RWPE1 (cell line): ENCODE measurements at regions not wholly inside any gene's neighbourhood (a gene's known extent, or its start where the extent isn't known, plus 50 kb on each side); places are given as distances from the start of the nearest gene placed in this dataset.

Source experiments
- CTCF ChIA-PET: fragments of 350-600 bp; sonication (Branson Sonifier 250); formaldehyde crosslinking; extraction: SDS; loops from one replicate; lab custom pipeline; 2021; lab: Yijun Ruan, JAX
- POLR2A ChIA-PET: fragments of 400-600 bp; formaldehyde crosslinking; extraction: SDS; loops from one replicate; lab custom pipeline; 2020; ENCODE audit warnings: antibody characterized with exemption; ENCODE audit not compliant: low non-redundant PET; lab: Yijun Ruan, JAX
- DNase-seq: peaks from one replicate; pipeline ENCODE4 v3.0.0; 2012; ENCODE audit warnings: low spot score
- H3K27ac ChIP-seq: fragments of 450-650 bp; 2 replicates; pipeline ENCODE4 v1.5.1; 2017
- CTCF ChIP-seq: fragments of 450-650 bp; conservative IDR thresholded peaks from 2 replicates; pipeline ENCODE4 v1.5.1; 2017; ENCODE audit warnings: low read depth, mild to moderate bottlenecking

GRCh38 chr14:98748966-98749365, 523.0 kb downstream of the BCL11B start:
- no peak for DNase-seq
- POLR2A ChIA-PET = no interaction called here
- no peak overlapping the region for H3K27ac ChIP-seq
- CTCF ChIA-PET = interaction anchor here (0.8 kb wide), 1 partner anchor 9 kb away, joined by 3 read pairs; no protein-coding TSS in a partner anchor
- no peak for TF ChIP-seq CTCF

DNA sequence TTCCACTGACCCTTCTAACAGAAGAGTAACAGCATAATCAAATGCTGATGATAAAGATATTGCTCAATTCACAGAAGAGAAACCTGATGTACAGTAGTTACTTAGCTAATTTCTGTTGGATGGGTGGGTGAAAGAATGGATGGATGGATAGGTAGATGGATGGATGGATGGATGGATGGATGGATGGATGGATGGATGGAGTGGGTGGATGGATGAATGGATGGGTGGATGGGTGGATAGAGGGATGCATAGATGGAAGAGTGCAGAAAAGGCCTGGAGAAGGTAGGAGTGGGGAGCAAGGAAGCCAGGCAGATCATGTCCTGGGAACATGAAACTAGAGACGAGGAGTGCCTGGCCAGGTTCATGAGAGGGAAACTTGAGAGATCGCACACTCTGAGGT, 520.9 kb downstream of the BCL11B start:
- no peak for TF ChIP-seq CTCF
- H3K27ac ChIP-seq = no peak overlapping the region
- DNase-seq = no peak
- CTCF ChIA-PET = no interaction called here
- POLR2A ChIA-PET = no interaction called here

DNA sequence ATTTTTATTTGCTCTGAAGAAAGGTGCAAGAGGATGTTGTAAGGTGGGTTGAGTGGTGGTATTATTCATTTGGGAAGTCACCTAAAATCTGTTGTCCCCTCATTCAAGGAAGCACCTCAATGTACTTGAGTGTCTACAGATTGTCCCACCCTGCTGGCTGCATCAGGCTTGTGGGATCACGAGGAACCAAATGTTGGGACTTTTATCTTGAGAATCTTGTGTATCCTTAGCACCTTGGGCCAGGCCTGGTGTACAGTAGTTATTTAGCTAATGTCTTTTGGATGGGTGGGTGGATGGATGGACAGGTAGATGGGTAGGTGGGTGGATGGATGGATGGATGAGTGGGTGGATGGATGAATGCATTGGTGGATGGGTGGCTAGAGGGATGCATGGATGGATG, 519.3 kb downstream of the BCL11B start:
- no peak for DNase-seq
- no peak for TF ChIP-seq CTCF
- no peak overlapping the region for H3K27ac ChIP-seq
- ChIA-PET POLR2A (no interaction called here), CTCF (no interaction called here)

- H3K27ac ChIP-seq = peak overlapping the region; percentile 33; the same call in 1 of the 2 replicates
- CTCF ChIA-PET = interaction anchor here (0.8 kb wide), 1 partner anchor 458 kb away, joined by 3 read pairs; no protein-coding TSS in a partner anchor
- DNase-seq = peak; percentile 25
- no peak for TF ChIP-seq CTCF
- POLR2A ChIA-PET = no interaction called here
Observed at GRCh38 chr14:98754343-98755020, 517.5 kb downstream of the BCL11B start.

- no peak overlapping the region for H3K27ac ChIP-seq
- POLR2A ChIA-PET = no interaction called here
- no peak for DNase-seq
- TF ChIP-seq CTCF = no peak
- CTCF ChIA-PET = interaction anchor here (0.7 kb wide), 1 partner anchor 1174 kb away, joined by 3 read pairs; no protein-coding TSS in a partner anchor
Observed at GRCh38 chr14:98756749-98757148, 515.2 kb downstream of the BCL11B start.

DNA sequence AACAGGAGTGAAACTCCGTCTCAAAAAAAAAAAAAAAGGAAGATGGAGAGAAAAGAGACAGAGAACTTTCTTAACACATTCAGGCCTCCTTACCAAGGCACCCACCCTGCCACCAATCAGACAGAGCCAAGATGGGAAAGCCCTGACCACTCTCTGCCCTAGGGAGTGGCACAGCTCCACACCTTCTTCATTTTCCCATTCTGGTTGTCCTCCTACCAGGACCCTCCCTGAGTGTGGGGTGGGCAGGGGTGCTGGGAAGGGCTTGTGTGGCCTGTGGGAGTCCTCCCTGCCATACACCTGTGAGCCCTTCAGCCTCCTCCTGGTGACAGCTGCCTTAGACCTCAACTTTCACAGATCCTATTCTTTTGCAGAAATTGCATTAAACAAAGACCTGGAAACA, 513.6 kb downstream of the BCL11B start:
- ChIA-PET CTCF (interaction anchor here (1.2 kb wide), 1 partner anchor 24 kb away, joined by 3 read pairs; no protein-coding TSS in a partner anchor), POLR2A (no interaction called here)
- H3K27ac ChIP-seq = no peak overlapping the region

More for the DNA sequence above, 513.6 kb downstream of the BCL11B start:
- DNase-seq = no peak
- TF ChIP-seq CTCF = no peak
